Karpas-422 (cell line): ENCODE measurements at regions not wholly inside any gene's neighbourhood (a gene's known extent, or its start where the extent isn't known, plus 50 kb on each side); places are given as distances from the start of the nearest gene placed in this dataset.

Experiments
- DNase-seq: peaks from one replicate; pipeline ENCODE4 v3.0.0-alpha.2; 2015
- H2AFZ ChIP-seq: fragments of 200-600 bp; sonication (generic); 2 replicates; pipeline ENCODE4 v1.6.1; 2014; ENCODE audit warnings: antibody characterized with exemption, low read length, mixed read lengths
- H3K27ac ChIP-seq: fragments of 200-600 bp; sonication (generic); 2 replicates; pipeline ENCODE4 v1.5.1; 2014; ENCODE audit warnings: mild to moderate bottlenecking, low read length, moderate library complexity
- H3K27me3 ChIP-seq: fragments of 200-600 bp; sonication (generic); 2 replicates; pipeline ENCODE4 v1.6.1; 2014; ENCODE audit warnings: low read length, mixed read lengths
- H3K36me3 ChIP-seq: fragments of 200-600 bp; sonication (generic); 2 replicates; pipeline ENCODE4 v1.6.1; 2014; ENCODE audit warnings: low read length, mixed read lengths; ENCODE audit not compliant: insufficient read depth
- H3K4me1 ChIP-seq: fragments of 200-600 bp; sonication (generic); 2 replicates; pipeline ENCODE4 v1.6.1; 2014; ENCODE audit warnings: mild to moderate bottlenecking, low read length, mixed read lengths
- H3K4me2 ChIP-seq: fragments of 200-600 bp; sonication (generic); 2 replicates; pipeline ENCODE4 v1.6.1; 2014; ENCODE audit warnings: low read length, low read depth, mild to moderate bottlenecking; ENCODE audit not compliant: poor library complexity, severe bottlenecking
- H3K4me3 ChIP-seq: fragments of 200-600 bp; sonication (generic); 2 replicates; pipeline ENCODE4 v1.5.1; 2014; ENCODE audit warnings: mild to moderate bottlenecking, antibody characterized with exemption, low read length, mixed read lengths
- H3K79me2 ChIP-seq: fragments of 200-600 bp; sonication (generic); 2 replicates; pipeline ENCODE4 v1.6.1; 2014; ENCODE audit warnings: mild to moderate bottlenecking, low read length, mixed read lengths
- H3K9ac ChIP-seq: fragments of 200-600 bp; sonication (generic); 2 replicates; pipeline ENCODE4 v1.6.0; 2014; ENCODE audit warnings: low read length
- H3K9me2 ChIP-seq: fragments of 200-600 bp; sonication (generic), shearing (Covaris generic); replicated peaks from 2 replicates; pipeline ENCODE4 v1.6.0; 2014; ENCODE audit warnings: mild to moderate bottlenecking, low read length, moderate library complexity; ENCODE audit not compliant: insufficient read depth
- H3K9me3 ChIP-seq: fragments of 300-700, 200-600 bp; sonication (generic); 2 replicates; pipeline ENCODE4 v1.6.1; 2014; ENCODE audit warnings: low read length, mixed read lengths
- H4K20me1 ChIP-seq: fragments of 200-600 bp; sonication (generic); 2 replicates; pipeline ENCODE4 v1.6.1; 2014; ENCODE audit warnings: mild to moderate bottlenecking, antibody characterized with exemption, low read length, low read depth; ENCODE audit not compliant: insufficient read depth

GRCh38 chr22:27327981-27328721, 473.4 kb downstream of the MN1 start:
- H3K36me3 ChIP-seq: no peaks in the 10 kb centered on the region
- H3K4me2 ChIP-seq: no peak overlapping the region
- no peaks in the 10 kb centered on the region for H3K79me2 ChIP-seq
- H3K27ac ChIP-seq: no peak overlapping the region
- no peak for DNase-seq
- H4K20me1 ChIP-seq: no peaks in the 10 kb centered on the region
- peaks cover 2% of the 10 kb centered on the region; the same call in 1 of the 2 replicates for H3K9me3 ChIP-seq
- H3K4me1 ChIP-seq: peaks cover 32% of the 10 kb centered on the region
- no peaks in the 10 kb centered on the region; the same call in 1 of the 2 replicates for H3K27me3 ChIP-seq
- no peak overlapping the region for H2AFZ ChIP-seq
- H3K4me3 ChIP-seq: no peak overlapping the region
- H3K9ac ChIP-seq: no peak overlapping the region
- H3K9me2 ChIP-seq: no peaks in the 10 kb centered on the region

- Histone ChIP-seq H2AFZ (no peak overlapping the region), H3K27ac (no peak overlapping the region), H3K9ac (no peak overlapping the region), H3K4me1 (peaks cover 35% of the 10 kb centered on the region), H3K9me2 (no peaks in the 10 kb centered on the region), H4K20me1 (no peaks in the 10 kb centered on the region), H3K27me3 (no peaks in the 10 kb centered on the region; the same call in 1 of the 2 replicates), H3K36me3 (no peaks in the 10 kb centered on the region), H3K79me2 (no peaks in the 10 kb centered on the region), H3K4me3 (no peak overlapping the region), H3K4me2 (no peak overlapping the region), H3K9me3 (peaks cover 7% of the 10 kb centered on the region; the same call in 1 of the 2 replicates)
- no peak for DNase-seq
Measured at GRCh38 chr22:27329131-27329850, 472.3 kb downstream of the MN1 start.

GRCh38 chr22:27329966-27330645, 471.4 kb downstream of the MN1 start:
- Histone ChIP-seq H3K4me3 (no peak overlapping the region), H3K27ac (no peak overlapping the region), H3K4me1 (peaks cover 43% of the 10 kb centered on the region), H2AFZ (no peak overlapping the region), H3K9me2 (no peaks in the 10 kb centered on the region), H3K4me2 (no peak overlapping the region), H4K20me1 (no peaks in the 10 kb centered on the region), H3K9ac (no peak overlapping the region), H3K79me2 (no peaks in the 10 kb centered on the region), H3K36me3 (no peaks in the 10 kb centered on the region), H3K27me3 (no peaks in the 10 kb centered on the region; the same call in 1 of the 2 replicates), H3K9me3 (peaks cover 7% of the 10 kb centered on the region; the same call in 1 of the 2 replicates)
- DNase-seq: no peak

- peak; percentile 68 for DNase-seq
- H3K27me3 ChIP-seq: no peaks in the 10 kb centered on the region; the same call in 1 of the 2 replicates
- H3K9me2 ChIP-seq: no peaks in the 10 kb centered on the region
- no peak overlapping the region for H3K4me2 ChIP-seq
- H3K27ac ChIP-seq: no peak overlapping the region
- H3K9me3 ChIP-seq: peaks cover 7% of the 10 kb centered on the region; the same call in 1 of the 2 replicates
- no peak overlapping the region for H2AFZ ChIP-seq
- no peak overlapping the region for H3K9ac ChIP-seq
- no peak overlapping the region for H3K4me3 ChIP-seq
- H3K36me3 ChIP-seq: no peaks in the 10 kb centered on the region
- H4K20me1 ChIP-seq: no peaks in the 10 kb centered on the region
- H3K79me2 ChIP-seq: no peaks in the 10 kb centered on the region
- peaks cover 59% of the 10 kb centered on the region for H3K4me1 ChIP-seq
Measured at GRCh38 chr22:27331526-27332281, 469.9 kb downstream of the MN1 start.

- H3K4me1 ChIP-seq: peaks cover 61% of the 10 kb centered on the region
- no peaks in the 10 kb centered on the region for H3K79me2 ChIP-seq
- H2AFZ ChIP-seq: no peak overlapping the region
- no peaks in the 10 kb centered on the region for H3K9me2 ChIP-seq
- H3K9me3 ChIP-seq: peaks cover 7% of the 10 kb centered on the region; the same call in 1 of the 2 replicates
- no peaks in the 10 kb centered on the region; the same call in 1 of the 2 replicates for H3K27me3 ChIP-seq
- DNase-seq: peak; percentile 80
- H3K4me2 ChIP-seq: peak overlapping the region; percentile 66
- 0 out of 2 replicates have a peak overlapping the region, but pooled peaks have one; percentile 16 for H3K9ac ChIP-seq
- H3K27ac ChIP-seq: peak overlapping the region; percentile 72
- H4K20me1 ChIP-seq: no peaks in the 10 kb centered on the region
- H3K36me3 ChIP-seq: no peaks in the 10 kb centered on the region
- peak overlapping the region; percentile 17; the same call in 1 of the 2 replicates for H3K4me3 ChIP-seq
Measured at GRCh38 chr22:27335102-27335660, 466.4 kb downstream of the MN1 start.

- peak overlapping the region; percentile 66 for H3K4me2 ChIP-seq
- no peaks in the 10 kb centered on the region for H3K36me3 ChIP-seq
- no peak overlapping the region for H2AFZ ChIP-seq
- H3K9me3 ChIP-seq: peaks cover 7% of the 10 kb centered on the region; the same call in 1 of the 2 replicates
- peak overlapping the region; percentile 17 for H3K4me3 ChIP-seq
- H3K27me3 ChIP-seq: no peaks in the 10 kb centered on the region; the same call in 1 of the 2 replicates
- H3K9ac ChIP-seq: peak overlapping the region; percentile 17; the same call in 1 of the 2 replicates
- peaks cover 56% of the 10 kb centered on the region for H3K4me1 ChIP-seq
- H3K27ac ChIP-seq: peak overlapping the region; percentile 72
- DNase-seq: peak; percentile 75
- no peaks in the 10 kb centered on the region for H3K9me2 ChIP-seq
- H3K79me2 ChIP-seq: no peaks in the 10 kb centered on the region
- no peaks in the 10 kb centered on the region for H4K20me1 ChIP-seq
Measured at GRCh38 chr22:27336151-27337090, 465.1 kb downstream of the MN1 start.

GRCh38 chr22:27337676-27338075, 463.9 kb downstream of the MN1 start:
- peaks cover 48% of the 10 kb centered on the region for H3K4me1 ChIP-seq
- no peak for DNase-seq

More at GRCh38 chr22:27337676-27338075, 463.9 kb downstream of the MN1 start:
- Histone ChIP-seq H3K4me2 (no peak overlapping the region), H3K9ac (no peak overlapping the region), H3K9me2 (no peaks in the 10 kb centered on the region), H3K36me3 (no peaks in the 10 kb centered on the region), H3K27ac (no peak overlapping the region), H3K9me3 (peaks cover 7% of the 10 kb centered on the region; the same call in 1 of the 2 replicates), H2AFZ (no peak overlapping the region), H3K27me3 (no peaks in the 10 kb centered on the region; the same call in 1 of the 2 replicates), H3K79me2 (no peaks in the 10 kb centered on the region), H3K4me3 (no peak overlapping the region), H4K20me1 (no peaks in the 10 kb centered on the region)
